Endometrium (tissue), 2 donors: ENCODE measurements at regions not wholly inside any gene's neighbourhood (a gene's known extent, or its start where the extent isn't known, plus 50 kb on each side); places are given as distances from the start of the nearest gene placed in this dataset.

Source experiments
- FAIRE-seq: peaks from 2 replicates; lab custom pipeline; 2012; peaks lifted over from hg19 to GRCh38; lab: Jason Lieb, UNC
- donor health status: control.
- donor health status: control.

- no peak for FAIRE-seq
Observed at GRCh38 chr17:69900101-69900500, 174.9 kb upstream of the KCNJ16 start.

DNA sequence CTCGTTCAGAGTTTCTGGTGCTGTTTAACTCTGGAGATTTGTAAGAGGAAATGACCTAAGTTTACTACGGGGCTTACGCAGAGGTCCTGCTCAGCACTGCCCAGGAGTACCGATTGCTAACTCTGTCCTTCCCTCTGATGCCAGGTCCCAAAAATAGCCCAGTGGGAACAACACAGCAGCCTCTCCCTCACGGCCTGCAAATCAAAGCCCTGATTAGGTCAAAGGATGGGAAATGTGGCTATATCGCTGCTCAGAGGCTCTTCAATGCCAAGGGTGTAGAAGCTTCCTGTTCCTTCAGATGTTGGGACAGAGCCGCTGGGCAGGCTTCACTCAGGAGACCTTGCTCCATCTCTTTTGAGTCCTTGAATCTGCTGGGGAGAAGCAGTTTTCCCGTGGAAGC is 174.2 kb upstream of the KCNJ16 start:
- no peak for FAIRE-seq

GRCh38 chr17:69906306-69906705 is 168.7 kb upstream of the KCNJ16 start:
- no peak for FAIRE-seq

DNA sequence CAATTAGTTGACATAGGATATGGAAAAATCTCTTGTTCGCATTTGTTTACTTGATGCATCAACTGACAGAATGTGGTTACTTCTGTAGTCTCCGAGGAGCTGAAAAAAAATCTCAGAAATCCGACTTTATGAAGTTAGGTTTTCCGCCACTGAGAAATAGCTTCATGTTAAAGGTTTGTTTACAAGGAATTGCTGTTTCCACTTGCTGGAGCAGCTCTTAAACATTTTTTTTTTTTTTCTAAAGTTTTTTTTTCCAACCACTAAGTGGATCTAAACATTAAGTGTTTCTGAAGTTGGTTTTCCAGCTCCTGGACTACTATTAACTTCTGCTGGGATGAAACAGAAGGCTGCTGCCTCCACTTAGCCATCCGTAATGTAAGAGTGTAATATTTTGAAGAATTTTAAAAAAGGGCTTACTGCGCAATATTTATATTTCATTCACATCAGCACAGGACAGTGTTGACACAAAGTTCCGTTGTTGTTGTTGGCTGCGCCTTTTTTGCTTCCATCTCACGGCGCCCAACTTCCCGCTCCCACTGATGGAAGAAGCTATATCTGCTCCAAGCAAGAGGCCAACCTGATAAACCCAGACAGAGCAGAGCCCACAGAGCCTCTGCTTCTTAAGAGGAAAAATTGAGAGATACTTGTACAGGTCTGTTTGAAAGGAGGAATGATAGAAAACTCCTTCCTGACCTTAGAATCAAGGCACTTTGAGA is 167.7 kb upstream of the KCNJ16 start:
- no peak for FAIRE-seq

DNA sequence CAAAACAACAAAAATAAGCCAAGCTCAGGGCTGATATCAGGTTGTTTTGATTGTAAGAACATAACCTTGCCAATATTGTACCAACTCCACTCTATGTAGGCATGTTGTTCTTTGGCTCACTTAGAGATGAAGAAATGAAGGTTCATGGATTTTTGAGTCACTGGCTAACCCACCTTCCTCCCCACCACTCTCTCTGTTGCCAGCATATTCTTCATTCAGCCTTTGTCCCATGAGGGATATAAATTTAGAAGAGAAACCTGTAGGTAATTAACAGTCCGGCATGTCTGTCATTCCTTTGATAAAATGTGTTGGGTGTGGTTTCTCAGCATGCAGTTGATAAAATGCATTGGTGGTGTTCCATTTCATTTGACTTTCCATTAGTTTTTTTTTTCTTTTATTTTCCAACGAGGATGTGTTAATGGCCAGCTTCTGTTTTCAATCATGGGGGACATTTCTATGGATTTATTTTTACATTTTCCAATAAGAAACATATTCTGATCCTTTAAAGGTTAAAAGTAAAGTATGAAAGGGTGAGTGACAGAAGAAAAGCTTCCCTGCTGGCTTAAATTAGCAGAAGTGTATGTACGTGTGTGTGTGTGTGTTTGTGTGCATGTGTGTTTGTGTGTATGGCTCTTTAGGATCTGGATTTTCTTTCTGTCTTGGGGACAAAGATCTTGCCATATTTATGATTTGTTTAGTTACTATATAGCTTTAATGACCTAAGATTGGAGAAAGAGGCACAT is 166.2 kb upstream of the KCNJ16 start:
- FAIRE-seq, result no peak

GRCh38 chr17:69909389-69909788 is 165.6 kb upstream of the KCNJ16 start:
- no peak for FAIRE-seq

GRCh38 chr17:69912805-69913204 is 162.2 kb upstream of the KCNJ16 start:
- no peak for FAIRE-seq

DNA sequence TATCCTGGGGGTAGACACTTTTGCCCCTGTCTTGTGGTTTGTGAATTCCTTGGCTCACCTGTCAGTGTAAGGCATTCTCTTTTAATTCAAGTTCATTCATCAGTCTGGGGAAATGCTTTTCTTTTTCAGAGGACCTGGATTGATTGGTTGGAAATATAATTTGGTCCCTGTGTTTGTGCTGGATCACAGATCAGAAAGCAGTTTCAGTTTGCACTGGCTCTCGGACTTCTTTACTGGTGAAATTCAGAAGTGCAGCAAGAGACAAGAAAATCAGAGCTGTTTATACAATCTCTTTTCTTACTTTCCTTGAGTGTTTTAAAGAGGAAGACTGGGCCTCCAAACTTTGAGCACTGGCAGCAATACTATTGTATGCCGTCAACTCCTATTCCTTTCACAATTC is 161.8 kb upstream of the KCNJ16 start:
- FAIRE-seq, result no peak

GRCh38 chr17:69913616-69914015 is 161.4 kb upstream of the KCNJ16 start:
- FAIRE-seq, result no peak

GRCh38 chr17:69914520-69914919 is 160.5 kb upstream of the KCNJ16 start:
- no peak for FAIRE-seq

GRCh38 chr17:69916761-69917160 is 158.3 kb upstream of the KCNJ16 start:
- FAIRE-seq, result no peak

- FAIRE-seq, result no peak
Observed at GRCh38 chr17:69918164-69918563, 156.9 kb upstream of the KCNJ16 start.

DNA sequence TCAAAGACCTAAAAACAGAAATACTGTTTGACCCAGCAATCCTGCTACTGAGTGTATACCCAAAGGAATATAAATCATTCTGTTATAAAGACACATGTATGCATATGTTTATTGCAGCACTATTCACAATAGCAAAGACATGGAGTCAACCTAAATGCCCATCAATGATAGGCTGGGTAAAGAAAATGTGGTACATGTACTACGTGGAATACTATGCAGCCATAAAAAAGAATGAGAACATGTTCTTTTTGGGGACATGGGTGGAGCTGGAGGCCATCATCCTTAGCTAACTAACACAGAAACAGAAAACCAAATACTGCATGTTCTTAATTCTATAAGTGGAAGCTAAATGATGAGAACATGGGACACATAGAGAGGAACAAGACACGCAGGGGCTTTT is 155.2 kb upstream of the KCNJ16 start:
- FAIRE-seq, result no peak

- no peak for FAIRE-seq
Observed at GRCh38 chr17:69921046-69921445, 154.0 kb upstream of the KCNJ16 start.

DNA sequence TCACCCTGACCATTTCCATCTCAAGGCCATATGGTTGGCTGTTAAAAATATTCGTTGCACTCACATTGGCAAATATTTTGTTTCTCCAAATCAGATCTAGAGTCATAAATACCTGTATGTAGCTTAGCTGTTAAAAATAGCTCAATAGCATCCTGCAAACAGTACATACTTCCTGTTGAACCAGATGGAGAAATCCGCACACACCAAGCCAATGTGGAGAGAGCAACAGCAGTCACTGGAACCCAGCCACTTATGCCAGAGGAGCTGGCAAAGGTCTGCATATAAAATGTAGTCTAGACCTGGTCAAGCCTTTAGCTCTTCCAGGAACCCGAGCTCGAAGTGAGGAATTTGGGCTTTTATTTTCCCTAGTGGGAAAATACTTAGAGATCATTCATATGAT is 146.4 kb upstream of the KCNJ16 start:
- FAIRE-seq, result no peak

DNA sequence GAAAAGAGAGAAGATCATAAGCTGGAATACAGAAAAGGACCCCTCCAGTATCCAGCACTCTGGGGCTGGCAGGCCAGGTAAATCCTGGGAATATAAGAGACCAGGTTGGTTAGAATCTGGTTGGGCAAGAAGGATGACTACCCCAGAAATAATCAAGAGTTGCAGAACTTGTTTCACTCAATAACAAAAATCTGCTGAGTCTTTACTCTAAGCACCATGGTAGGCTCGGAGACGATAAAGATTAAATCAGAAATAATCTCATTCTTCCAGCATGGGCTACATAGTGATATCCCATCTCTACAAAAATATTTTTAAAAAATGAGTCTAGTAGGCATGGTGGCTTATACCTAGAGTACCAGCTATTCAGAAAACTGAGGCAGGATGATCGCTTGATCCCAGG is 138.0 kb upstream of the KCNJ16 start:
- FAIRE-seq, result no peak

DNA sequence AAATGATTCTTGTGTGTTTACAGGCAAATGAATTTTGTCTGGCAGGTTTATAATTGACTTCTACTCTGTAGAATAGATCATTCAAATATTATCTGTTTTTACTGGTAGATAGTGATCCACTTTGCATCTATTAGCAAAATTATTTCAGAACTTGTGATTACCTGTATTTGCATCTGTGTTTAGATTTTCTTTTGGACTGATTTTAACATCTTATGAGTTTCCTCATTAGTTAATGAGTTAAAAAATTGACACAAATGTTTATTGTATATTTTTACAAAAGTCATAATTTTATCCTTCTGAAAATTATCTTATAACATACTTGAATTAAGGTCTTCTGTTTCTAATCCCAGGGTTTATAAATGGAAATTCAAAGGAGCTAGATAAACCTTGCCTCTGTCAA is 132.0 kb upstream of the KCNJ16 start:
- no peak for FAIRE-seq

GRCh38 chr17:69944406-69944805 is 130.6 kb upstream of the KCNJ16 start:
- no peak for FAIRE-seq

DNA sequence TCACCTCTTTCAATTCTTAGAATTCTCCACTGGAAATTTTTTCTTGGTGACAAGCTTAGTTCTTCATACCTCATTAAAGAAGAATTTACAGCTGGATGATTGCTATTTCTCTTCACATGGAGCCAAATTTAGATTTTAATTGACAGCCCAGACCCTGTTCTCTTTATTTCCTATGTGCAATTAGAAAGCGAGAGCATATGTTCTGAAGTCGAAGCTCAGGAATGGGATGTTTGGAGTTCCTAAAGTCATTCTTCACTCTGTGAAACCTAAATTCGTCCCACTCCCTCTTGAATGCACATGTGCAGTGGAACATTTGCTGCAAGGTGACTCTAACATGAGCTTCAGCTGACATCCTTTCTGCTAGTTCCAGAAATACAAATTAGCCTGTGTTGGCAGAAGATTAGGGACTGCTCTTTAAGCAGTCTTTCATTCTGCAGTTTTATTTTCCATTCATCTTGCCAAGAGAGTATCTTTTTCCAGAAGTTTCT is 129.3 kb upstream of the KCNJ16 start:
- FAIRE-seq, result no peak

DNA sequence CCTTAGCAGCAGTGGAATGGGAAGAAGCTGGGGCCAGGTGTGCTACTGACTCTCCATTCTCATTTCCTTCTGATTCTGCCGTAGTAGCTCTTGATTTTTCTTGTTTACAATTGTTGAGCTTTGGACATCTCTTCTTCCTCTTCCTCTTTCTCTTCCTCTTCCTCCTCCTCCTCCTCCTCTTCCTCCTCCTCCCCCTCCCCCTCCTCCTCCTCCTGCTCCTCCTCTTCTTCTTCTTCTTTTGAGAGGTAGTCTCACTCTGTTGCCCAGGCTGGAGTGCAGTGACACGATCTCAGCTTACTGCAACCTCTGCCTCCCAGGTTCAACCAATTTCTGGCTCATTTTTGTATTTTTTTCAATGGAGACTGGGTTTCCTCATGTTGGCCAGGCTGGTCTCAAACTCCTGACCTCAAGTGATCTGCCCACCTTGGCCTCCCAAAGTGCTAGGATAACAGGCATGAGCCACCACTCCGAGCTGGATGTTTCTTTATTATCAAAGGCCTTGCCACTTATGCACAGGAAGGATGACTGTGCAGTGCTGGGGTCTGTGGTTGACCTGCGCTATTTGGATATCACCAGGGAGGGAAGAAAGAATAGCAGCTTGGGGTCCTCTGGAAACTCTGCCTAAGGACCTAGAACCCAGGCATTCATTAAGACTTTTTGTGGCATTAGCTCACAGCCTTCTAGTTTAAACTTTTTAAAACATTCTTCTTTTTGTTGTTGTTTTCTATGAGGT is 127.8 kb upstream of the KCNJ16 start:
- FAIRE-seq, result no peak

- no peak for FAIRE-seq
Observed at GRCh38 chr17:69948406-69948805, 126.6 kb upstream of the KCNJ16 start.

- no peak for FAIRE-seq
Observed at GRCh38 chr17:69949496-69949895, 125.5 kb upstream of the KCNJ16 start.
